ENCODE measurements at regions not wholly inside any gene's neighbourhood (a gene's known extent, or its start where the extent isn't known, plus 50 kb on each side); places are given as distances from the start of the nearest gene placed in this dataset.
"Not testable (repeated sequence)": the region's sequence is repeated elsewhere in the genome, so short reads cannot be mapped to it uniquely, and the experiment has no call there.

GRCh38 chr7:65059247-65059646, 52.8 kb upstream of the ERV3-1 start:
- not testable (repeated sequence) for TF ChIP-seq CTCF, POLR2A (IDR thresholded peaks at IDR 0.05)

Measured in Peyer's patch (tissue), 4 donors.